ENCODE measurements at regions not wholly inside any gene's neighbourhood (a gene's known extent, or its start where the extent isn't known, plus 50 kb on each side); places are given as distances from the start of the nearest gene placed in this dataset.

DNA sequence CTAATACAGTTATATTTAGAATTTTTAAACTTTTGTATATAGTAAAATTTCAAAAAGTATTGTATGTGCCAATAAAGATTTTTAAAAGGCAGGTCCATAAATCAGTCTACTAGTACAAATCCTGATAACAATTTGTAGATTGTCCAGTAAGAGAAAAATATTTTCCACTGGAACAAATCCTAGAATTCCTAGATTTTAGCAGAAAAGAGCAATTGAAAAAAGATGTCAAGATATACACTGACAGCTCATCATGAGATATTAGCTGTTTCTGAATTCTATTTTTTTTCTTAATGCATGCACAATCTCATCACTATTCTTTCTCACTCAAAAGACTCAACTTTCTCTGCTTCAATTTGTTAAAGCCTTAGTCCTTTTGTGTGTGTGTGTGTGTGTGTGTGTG, 289.2 kb upstream of the MAD2L1 start:
- no peaks in the 10 kb centered on the region for H3K4me1 Mint-ChIP-seq
- H3K27me3 Mint-ChIP-seq = no peaks in the 10 kb centered on the region
- H3K27me3 ChIP-seq (ENCODE audit: control insufficient read depth, insufficient read depth, low read length) = no peaks in the 10 kb centered on the region
- H3K36me3 ChIP-seq (ENCODE audit: control insufficient read depth, insufficient read depth, low read length) = no peaks in the 10 kb centered on the region
- H3K4me3 Mint-ChIP-seq = no peak overlapping the region
- ATAC-seq (ENCODE audit: low read depth in 2 of 2) = no peak
- no peaks in the 10 kb centered on the region for H3K9me3 Mint-ChIP-seq
- H3K27ac Mint-ChIP-seq = no peak overlapping the region
- H3K36me3 Mint-ChIP-seq = no peaks in the 10 kb centered on the region
- no peaks in the 10 kb centered on the region for H3K4me1 ChIP-seq (ENCODE audit: control insufficient read depth, insufficient read depth, low read length, poor library complexity, severe bottlenecking)
- no peaks in the 10 kb centered on the region for H3K9me3 ChIP-seq (ENCODE audit: control insufficient read depth in 2 of 2, low read length in 2 of 2)
- H3K4me3 ChIP-seq (ENCODE audit: low read depth, low read length) = no peak overlapping the region
- H3K27ac ChIP-seq (ENCODE audit: insufficient read depth, low read length, poor library complexity, severe bottlenecking) = no peak overlapping the region
- no peak for DNase-seq

DNA sequence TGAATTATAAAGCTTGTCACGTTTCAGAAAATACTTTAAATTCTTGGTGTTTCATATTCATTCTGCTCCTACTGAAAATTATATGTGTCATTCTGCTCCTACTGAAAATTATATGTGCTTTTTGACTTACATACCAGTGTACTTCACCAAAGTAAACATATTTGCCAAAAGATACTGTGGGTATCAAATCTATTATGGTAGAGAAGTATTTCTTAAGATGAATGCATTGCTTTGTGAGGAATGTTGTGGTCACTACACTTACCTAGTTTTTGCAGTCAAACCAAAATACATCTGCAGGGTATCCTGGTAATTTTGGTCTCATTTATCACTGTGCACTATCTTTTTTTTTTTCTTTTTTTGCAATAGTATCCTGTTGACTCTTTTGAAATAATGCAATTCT, 287.7 kb upstream of the MAD2L1 start:
- no peak for ATAC-seq (ENCODE audit: low read depth in 2 of 2)

GRCh38 chr4:120353235-120353634, 286.6 kb upstream of the MAD2L1 start:
- Mint-ChIP-seq H3K4me1 (no peaks in the 10 kb centered on the region), H3K36me3 (no peaks in the 10 kb centered on the region), H3K4me3 (no peak overlapping the region), H3K27ac (no peak overlapping the region), H3K27me3 (no peaks in the 10 kb centered on the region), H3K9me3 (no peaks in the 10 kb centered on the region)
- H3K4me3 ChIP-seq (ENCODE audit: low read depth, low read length) = no peak overlapping the region
- H3K36me3 ChIP-seq (ENCODE audit: control insufficient read depth, insufficient read depth, low read length) = no peaks in the 10 kb centered on the region
- H3K4me1 ChIP-seq (ENCODE audit: control insufficient read depth, insufficient read depth, low read length, poor library complexity, severe bottlenecking) = no peaks in the 10 kb centered on the region
- no peak overlapping the region for H3K27ac ChIP-seq (ENCODE audit: insufficient read depth, low read length, poor library complexity, severe bottlenecking)
- H3K27me3 ChIP-seq (ENCODE audit: control insufficient read depth, insufficient read depth, low read length) = no peaks in the 10 kb centered on the region
- ATAC-seq (ENCODE audit: low read depth in 2 of 2) (no peak), DNase-seq (no peak)
- H3K9me3 ChIP-seq (ENCODE audit: control insufficient read depth in 2 of 2, low read length in 2 of 2) = no peaks in the 10 kb centered on the region

More for the DNA sequence above, 287.7 kb upstream of the MAD2L1 start:
- H3K9me3 ChIP-seq (ENCODE audit: control insufficient read depth in 2 of 2, low read length in 2 of 2) = no peaks in the 10 kb centered on the region
- no peaks in the 10 kb centered on the region for H3K36me3 ChIP-seq (ENCODE audit: control insufficient read depth, insufficient read depth, low read length)
- no peaks in the 10 kb centered on the region for H3K27me3 ChIP-seq (ENCODE audit: control insufficient read depth, insufficient read depth, low read length)
- no peaks in the 10 kb centered on the region for H3K4me1 ChIP-seq (ENCODE audit: control insufficient read depth, insufficient read depth, low read length, poor library complexity, severe bottlenecking)
- Mint-ChIP-seq H3K27ac (no peak overlapping the region), H3K36me3 (no peaks in the 10 kb centered on the region), H3K27me3 (no peaks in the 10 kb centered on the region), H3K9me3 (no peaks in the 10 kb centered on the region), H3K4me3 (no peak overlapping the region), H3K4me1 (no peaks in the 10 kb centered on the region)
- DNase-seq = no peak
- H3K4me3 ChIP-seq (ENCODE audit: low read depth, low read length) = no peak overlapping the region
- no peak overlapping the region for H3K27ac ChIP-seq (ENCODE audit: insufficient read depth, low read length, poor library complexity, severe bottlenecking)

DNA sequence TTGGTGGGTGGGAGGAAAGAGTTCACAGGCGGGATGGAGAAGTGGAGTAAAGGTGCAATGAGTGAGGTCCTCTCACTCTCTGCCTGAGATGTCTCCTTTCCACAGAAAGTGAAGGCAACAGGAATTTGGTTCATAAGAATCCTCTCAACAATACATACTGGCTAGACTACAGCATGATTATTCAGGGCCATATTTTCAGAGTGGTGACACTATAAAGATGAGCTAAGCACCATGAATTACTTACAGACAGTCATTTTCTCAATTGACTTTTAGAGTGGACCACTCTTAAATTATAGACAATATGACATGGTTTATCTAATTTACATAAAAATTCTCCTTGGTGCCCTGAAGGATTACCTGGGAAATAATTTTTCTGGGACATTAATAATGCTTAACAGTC, 286.1 kb upstream of the MAD2L1 start:
- Histone ChIP-seq H3K27me3 (ENCODE audit: control insufficient read depth, insufficient read depth, low read length) (no peaks in the 10 kb centered on the region), H3K27ac (ENCODE audit: insufficient read depth, low read length, poor library complexity, severe bottlenecking) (no peak overlapping the region), H3K9me3 (ENCODE audit: control insufficient read depth in 2 of 2, low read length in 2 of 2) (no peaks in the 10 kb centered on the region), H3K36me3 (ENCODE audit: control insufficient read depth, insufficient read depth, low read length) (no peaks in the 10 kb centered on the region), H3K4me3 (ENCODE audit: low read depth, low read length) (no peak overlapping the region), H3K4me1 (ENCODE audit: control insufficient read depth, insufficient read depth, low read length, poor library complexity, severe bottlenecking) (no peaks in the 10 kb centered on the region)
- Mint-ChIP-seq H3K9me3 (no peaks in the 10 kb centered on the region), H3K36me3 (no peaks in the 10 kb centered on the region), H3K4me1 (no peaks in the 10 kb centered on the region), H3K27me3 (no peaks in the 10 kb centered on the region), H3K4me3 (no peak overlapping the region), H3K27ac (no peak overlapping the region)
- ATAC-seq (ENCODE audit: low read depth in 2 of 2) = no peak
- no peak for DNase-seq

DNA sequence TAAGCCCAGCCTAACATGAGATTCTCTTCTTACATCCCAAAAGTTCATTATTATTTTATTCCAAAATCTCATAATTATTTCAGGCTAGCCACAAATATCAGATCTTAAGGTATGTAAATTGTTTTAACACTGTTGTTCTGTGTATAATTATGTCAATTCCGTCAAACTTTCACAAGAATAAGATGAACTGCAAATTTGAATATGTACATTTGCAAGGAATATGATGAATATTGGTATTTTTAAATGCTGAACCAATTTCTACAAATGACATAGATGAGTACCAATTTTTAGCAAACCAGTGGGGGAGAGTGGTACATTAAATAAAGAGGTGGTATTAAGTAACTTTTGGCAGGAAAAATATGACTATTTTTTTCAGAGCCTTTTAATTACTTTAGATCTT, 282.3 kb upstream of the MAD2L1 start:
- no peaks in the 10 kb centered on the region for H3K36me3 ChIP-seq (ENCODE audit: control insufficient read depth, insufficient read depth, low read length)
- Mint-ChIP-seq H3K9me3 (no peaks in the 10 kb centered on the region), H3K4me3 (no peak overlapping the region), H3K4me1 (no peaks in the 10 kb centered on the region), H3K27ac (no peak overlapping the region), H3K27me3 (no peaks in the 10 kb centered on the region), H3K36me3 (no peaks in the 10 kb centered on the region)
- no peaks in the 10 kb centered on the region for H3K27me3 ChIP-seq (ENCODE audit: control insufficient read depth, insufficient read depth, low read length)
- no peak overlapping the region for H3K27ac ChIP-seq (ENCODE audit: insufficient read depth, low read length, poor library complexity, severe bottlenecking)
- no peaks in the 10 kb centered on the region for H3K9me3 ChIP-seq (ENCODE audit: control insufficient read depth in 2 of 2, low read length in 2 of 2)
- H3K4me3 ChIP-seq (ENCODE audit: low read depth, low read length) = no peak overlapping the region
- H3K4me1 ChIP-seq (ENCODE audit: control insufficient read depth, insufficient read depth, low read length, poor library complexity, severe bottlenecking) = no peaks in the 10 kb centered on the region
- DNase-seq = no peak
- ATAC-seq (ENCODE audit: low read depth in 2 of 2) = no peak

DNA sequence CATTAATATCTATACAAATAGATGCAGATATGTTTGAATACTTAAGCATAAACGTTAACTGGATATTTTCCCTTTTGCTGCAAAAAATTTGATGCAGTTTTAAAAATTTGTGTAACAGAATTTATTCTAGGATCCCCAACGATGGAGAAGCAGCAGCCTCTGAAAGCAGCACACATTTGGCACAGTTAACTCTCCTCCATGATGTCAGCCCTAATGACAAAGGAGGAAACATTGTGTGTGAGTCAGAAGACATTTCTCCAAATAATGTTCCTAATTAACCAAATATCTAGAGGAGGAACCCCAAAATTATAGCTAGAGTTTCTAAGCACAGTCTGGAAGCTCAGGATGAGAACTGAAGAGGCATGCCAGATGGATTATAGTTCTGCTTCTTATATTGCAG, 281.9 kb upstream of the MAD2L1 start:
- Histone ChIP-seq H3K4me3 (ENCODE audit: low read depth, low read length) (no peak overlapping the region), H3K27ac (ENCODE audit: insufficient read depth, low read length, poor library complexity, severe bottlenecking) (no peak overlapping the region), H3K9me3 (ENCODE audit: control insufficient read depth in 2 of 2, low read length in 2 of 2) (no peaks in the 10 kb centered on the region), H3K4me1 (ENCODE audit: control insufficient read depth, insufficient read depth, low read length, poor library complexity, severe bottlenecking) (no peaks in the 10 kb centered on the region), H3K36me3 (ENCODE audit: control insufficient read depth, insufficient read depth, low read length) (no peaks in the 10 kb centered on the region), H3K27me3 (ENCODE audit: control insufficient read depth, insufficient read depth, low read length) (no peaks in the 10 kb centered on the region)
- DNase-seq (no peak), ATAC-seq (ENCODE audit: low read depth in 2 of 2) (no peak)
- Mint-ChIP-seq H3K9me3 (no peaks in the 10 kb centered on the region), H3K27ac (no peak overlapping the region), H3K4me3 (no peak overlapping the region), H3K36me3 (no peaks in the 10 kb centered on the region), H3K4me1 (no peaks in the 10 kb centered on the region), H3K27me3 (no peaks in the 10 kb centered on the region)

- no peak for DNase-seq
- H3K4me3 ChIP-seq (ENCODE audit: low read depth, low read length) = no peak overlapping the region
- H3K36me3 Mint-ChIP-seq = no peaks in the 10 kb centered on the region
- ATAC-seq (ENCODE audit: low read depth in 2 of 2) = no peak
- H3K9me3 ChIP-seq (ENCODE audit: control insufficient read depth in 2 of 2, low read length in 2 of 2) = no peaks in the 10 kb centered on the region
- no peak overlapping the region for H3K27ac ChIP-seq (ENCODE audit: insufficient read depth, low read length, poor library complexity, severe bottlenecking)
- H3K9me3 Mint-ChIP-seq = peaks cover 0 to 7% (median 1%) of the 10 kb centered on the region in 7 donors
- H3K4me3 Mint-ChIP-seq = no peak overlapping the region
- no peaks in the 10 kb centered on the region for H3K4me1 ChIP-seq (ENCODE audit: control insufficient read depth, insufficient read depth, low read length, poor library complexity, severe bottlenecking)
- H3K27me3 Mint-ChIP-seq = no peaks in the 10 kb centered on the region
- no peaks in the 10 kb centered on the region for H3K4me1 Mint-ChIP-seq
- H3K36me3 ChIP-seq (ENCODE audit: control insufficient read depth, insufficient read depth, low read length) = no peaks in the 10 kb centered on the region
- H3K27ac Mint-ChIP-seq = no peak overlapping the region
- no peaks in the 10 kb centered on the region for H3K27me3 ChIP-seq (ENCODE audit: control insufficient read depth, insufficient read depth, low read length)
Measured at GRCh38 chr4:120331486-120332370, 265.1 kb upstream of the MAD2L1 start.

GRCh38 chr4:120329386-120329785, 262.7 kb upstream of the MAD2L1 start:
- no peak overlapping the region for H3K4me3 Mint-ChIP-seq
- no peaks in the 10 kb centered on the region for H3K9me3 ChIP-seq (ENCODE audit: control insufficient read depth in 2 of 2, low read length in 2 of 2)
- no peak for DNase-seq
- no peaks in the 10 kb centered on the region for H3K4me1 ChIP-seq (ENCODE audit: control insufficient read depth, insufficient read depth, low read length, poor library complexity, severe bottlenecking)
- H3K27me3 Mint-ChIP-seq = no peaks in the 10 kb centered on the region
- ATAC-seq (ENCODE audit: low read depth in 2 of 2) = no peak
- no peaks in the 10 kb centered on the region for H3K36me3 Mint-ChIP-seq
- H3K9me3 Mint-ChIP-seq = peaks cover 0 to 5% (median 0%) of the 10 kb centered on the region in 7 donors
- H3K27me3 ChIP-seq (ENCODE audit: control insufficient read depth, insufficient read depth, low read length) = no peaks in the 10 kb centered on the region
- no peak overlapping the region for H3K27ac Mint-ChIP-seq
- H3K27ac ChIP-seq (ENCODE audit: insufficient read depth, low read length, poor library complexity, severe bottlenecking) = no peak overlapping the region
- H3K4me1 Mint-ChIP-seq = no peaks in the 10 kb centered on the region
- H3K36me3 ChIP-seq (ENCODE audit: control insufficient read depth, insufficient read depth, low read length) = no peaks in the 10 kb centered on the region
- H3K4me3 ChIP-seq (ENCODE audit: low read depth, low read length) = no peak overlapping the region

Measured in CD4-positive, CD25-positive, alpha-beta regulatory T cell (primary cell).